Brain microvascular endothelial cell (primary cell): ENCODE measurements at regions not wholly inside any gene's neighbourhood (a gene's known extent, or its start where the extent isn't known, plus 50 kb on each side); places are given as distances from the start of the nearest gene placed in this dataset.

Source experiments
- DNase-seq: peaks from one replicate; pipeline ENCODE4 v3.0.0-alpha.2; 2020
- H3K27ac ChIP-seq: fragments of 250-450 bp; sonication (Bioruptor Pico); 2 replicates; pipeline ENCODE4 v1.5.1; 2020; ENCODE audit warnings: mild to moderate bottlenecking, moderate library complexity
- H3K27me3 ChIP-seq: fragments of 250-450 bp; sonication (Bioruptor Pico); replicated peaks from 2 replicates; pipeline ENCODE4 v1.5.1; 2020; ENCODE audit warnings: mild to moderate bottlenecking
- H3K36me3 ChIP-seq: fragments of 250-450 bp; sonication (Bioruptor Pico); replicated peaks from 2 replicates; pipeline ENCODE4 v1.5.1; 2020; ENCODE audit warnings: mild to moderate bottlenecking
- H3K4me3 ChIP-seq: 2 replicates; pipeline ENCODE4 v1.5.1; 2011; ENCODE audit warnings: low read depth, mild to moderate bottlenecking, control low read depth, low read length, moderate library complexity
- in situ Hi-C: cut with HindIII; loops from 2 replicates; pipeline ENCODE4 v1.10.0; 2017; ENCODE audit warnings: low sequenced_read_pairs, low pct_ligation_motif_present
- TF ChIP-seq, protein P1 (sequence below): IDR thresholded peaks from 2 replicates; pipeline ENCODE4 v1.5.1; 2011; ENCODE audit warnings: low read depth, mild to moderate bottlenecking, moderate library complexity, low read length, control low read depth, inconsistent platforms; ENCODE audit errors: missing control alignments

DNA sequence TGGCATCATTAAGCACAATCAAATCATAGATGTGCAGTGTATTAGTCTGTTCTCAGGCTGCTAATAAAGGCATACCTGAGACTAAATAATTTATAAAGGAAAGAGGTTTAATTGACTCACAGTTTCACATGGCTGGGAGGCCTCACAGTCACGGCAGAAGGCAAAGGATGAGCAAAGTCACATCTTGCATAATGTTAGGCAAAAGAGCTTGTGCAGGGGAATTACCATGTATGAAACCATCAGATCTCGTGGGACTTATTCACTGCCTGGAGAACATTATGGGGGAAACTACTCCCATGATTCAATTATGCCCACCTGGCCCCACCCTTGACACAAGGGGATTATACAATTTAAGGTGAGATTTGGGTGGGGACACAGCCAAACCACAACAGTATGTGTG, 245.2 kb upstream of the DACH1 start:
- in situ Hi-C loops = no loop called here
- DNase-seq = no peak
- TF ChIP-seq, protein P1, sequence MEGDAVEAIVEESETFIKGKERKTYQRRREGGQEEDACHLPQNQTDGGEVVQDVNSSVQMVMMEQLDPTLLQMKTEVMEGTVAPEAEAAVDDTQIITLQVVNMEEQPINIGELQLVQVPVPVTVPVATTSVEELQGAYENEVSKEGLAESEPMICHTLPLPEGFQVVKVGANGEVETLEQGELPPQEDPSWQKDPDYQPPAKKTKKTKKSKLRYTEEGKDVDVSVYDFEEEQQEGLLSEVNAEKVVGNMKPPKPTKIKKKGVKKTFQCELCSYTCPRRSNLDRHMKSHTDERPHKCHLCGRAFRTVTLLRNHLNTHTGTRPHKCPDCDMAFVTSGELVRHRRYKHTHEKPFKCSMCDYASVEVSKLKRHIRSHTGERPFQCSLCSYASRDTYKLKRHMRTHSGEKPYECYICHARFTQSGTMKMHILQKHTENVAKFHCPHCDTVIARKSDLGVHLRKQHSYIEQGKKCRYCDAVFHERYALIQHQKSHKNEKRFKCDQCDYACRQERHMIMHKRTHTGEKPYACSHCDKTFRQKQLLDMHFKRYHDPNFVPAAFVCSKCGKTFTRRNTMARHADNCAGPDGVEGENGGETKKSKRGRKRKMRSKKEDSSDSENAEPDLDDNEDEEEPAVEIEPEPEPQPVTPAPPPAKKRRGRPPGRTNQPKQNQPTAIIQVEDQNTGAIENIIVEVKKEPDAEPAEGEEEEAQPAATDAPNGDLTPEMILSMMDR = no peak
- Histone ChIP-seq H3K36me3 (no peaks in the 10 kb centered on the region), H3K4me3 (no peak overlapping the region), H3K27me3 (no peaks in the 10 kb centered on the region), H3K27ac (no peak overlapping the region)

DNA sequence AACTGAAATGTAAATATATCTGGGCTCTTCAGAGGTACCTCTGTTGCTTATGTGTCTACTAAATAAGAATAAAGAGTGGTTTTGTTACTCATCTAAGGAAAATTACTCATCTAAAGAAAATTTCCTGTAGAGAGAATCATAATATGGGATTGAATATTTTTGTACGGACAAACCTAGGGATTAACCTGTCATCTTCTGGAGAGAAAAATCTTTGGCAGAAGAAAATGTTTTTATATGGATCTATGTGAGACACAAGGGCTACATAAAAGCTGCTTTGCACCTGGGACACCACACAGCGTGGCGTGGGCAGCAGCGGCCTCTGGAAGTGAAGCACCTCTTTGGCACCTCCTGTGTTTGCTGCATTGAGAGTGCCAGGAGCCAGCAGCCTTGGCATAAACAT, 242.9 kb upstream of the DACH1 start:
- TF ChIP-seq, protein P1 = no peak
- H3K36me3 ChIP-seq = no peaks in the 10 kb centered on the region
- DNase-seq = no peak
- no peaks in the 10 kb centered on the region for H3K27me3 ChIP-seq
- in situ Hi-C loops = no loop called here
- no peak overlapping the region for H3K27ac ChIP-seq
- no peak overlapping the region for H3K4me3 ChIP-seq

GRCh38 chr13:72104656-72105180, 237.7 kb upstream of the DACH1 start:
- Histone ChIP-seq H3K27me3 (no peaks in the 10 kb centered on the region), H3K4me3 (no peak overlapping the region), H3K36me3 (no peaks in the 10 kb centered on the region), H3K27ac (no peak overlapping the region)
- TF ChIP-seq, protein P1 = no peak
- in situ Hi-C loops = no loop called here
- DNase-seq = peak; percentile 50

- no peak overlapping the region for H3K27ac ChIP-seq
- in situ Hi-C loops = no loop called here
- no peaks in the 10 kb centered on the region for H3K36me3 ChIP-seq
- H3K27me3 ChIP-seq = no peaks in the 10 kb centered on the region
- TF ChIP-seq, protein P1 = no peak
- DNase-seq = no peak
- no peak overlapping the region for H3K4me3 ChIP-seq
Observed at GRCh38 chr13:72101768-72102400, 234.9 kb upstream of the DACH1 start.

- no peak overlapping the region for H3K4me3 ChIP-seq
- in situ Hi-C loops = no loop called here
- TF ChIP-seq, protein P1 = no peak
- no peaks in the 10 kb centered on the region for H3K27me3 ChIP-seq
- H3K27ac ChIP-seq = no peak overlapping the region
- H3K36me3 ChIP-seq = no peaks in the 10 kb centered on the region
- no peak for DNase-seq
Observed at GRCh38 chr13:72100339-72100738, 233.3 kb upstream of the DACH1 start.

- in situ Hi-C loops = no loop called here
- no peak overlapping the region for H3K4me3 ChIP-seq
- TF ChIP-seq, protein P1 = no peak
Observed at GRCh38 chr13:72097568-72097967, 230.6 kb upstream of the DACH1 start.

More at GRCh38 chr13:72097568-72097967, 230.6 kb upstream of the DACH1 start:
- Histone ChIP-seq H3K27me3 (no peaks in the 10 kb centered on the region), H3K36me3 (no peaks in the 10 kb centered on the region), H3K27ac (no peak overlapping the region)
- no peak for DNase-seq
